HEK293 (cell line): ENCODE measurements at regions not wholly inside any gene's neighbourhood (a gene's known extent, or its start where the extent isn't known, plus 50 kb on each side); places are given as distances from the start of the nearest gene placed in this dataset.
A peak's percentile ranks its signal among the peaks of the same experiment; 100 is the strongest.

Source experiments
- CTCF ChIA-PET: fragments of 350-600 bp; formaldehyde crosslinking; extraction: SDS; loops from one replicate; lab custom pipeline; 2021; ENCODE audit warnings: antibody characterized with exemption; lab: Yijun Ruan, JAX
- POLR2A ChIA-PET: fragments of 300-600 bp; formaldehyde crosslinking; extraction: SDS; loops from one replicate; lab custom pipeline; 2020; ENCODE audit warnings: antibody characterized with exemption, inconsistent platforms; lab: Yijun Ruan, JAX
- H3K27ac ChIP-seq: fragments of 200-500 bp; sonication (Bioruptor generic); 2 replicates; pipeline ENCODE4 v1.5.1; 2014; ENCODE audit warnings: low read depth, low read length, control low read depth, inconsistent platforms; ENCODE audit errors: extremely low read depth
- H3K36me3 ChIP-seq, 2 experiments: fragments of 200-500 bp in 1 of 2; sonication (Bioruptor generic) in 1 of 2; 1 replicate in 1 of 2; 2 replicates in 1 of 2; pipeline ENCODE4 v1.5.1; 2014 to 2017; ENCODE audit warnings: inconsistent platforms in 2 of 2, low read length in 2 of 2; ENCODE audit not compliant: control insufficient read depth in 2 of 2, insufficient read depth in 1 of 2
- H3K4me1 ChIP-seq: fragments of 200-500 bp; sonication (Bioruptor generic); 2 replicates; pipeline ENCODE4 v1.5.1; 2014; ENCODE audit warnings: mild to moderate bottlenecking, low read length, inconsistent platforms; ENCODE audit not compliant: control insufficient read depth, insufficient read depth
- H3K4me3 ChIP-seq: 2 replicates; pipeline ENCODE4 v1.5.1; 2011; ENCODE audit warnings: low read depth, mild to moderate bottlenecking, control low read depth, low read length, moderate library complexity
- H3K9me3 ChIP-seq: fragments of 200-500 bp; sonication (Bioruptor generic); 2 replicates; pipeline ENCODE4 v1.5.1; 2014; ENCODE audit warnings: low read depth, low read length, inconsistent platforms; ENCODE audit not compliant: control insufficient read depth, insufficient read depth
- FEZF1 ChIP-seq: fragments of 450-650 bp; formaldehyde crosslinking; IDR thresholded peaks from 2 replicates; pipeline ENCODE4 v1.5.1; 2016; ENCODE audit warnings: missing biosample characterization, missing genetic modification characterization
- KLF1 ChIP-seq: fragments of 450-650 bp; formaldehyde crosslinking; IDR thresholded peaks from 2 replicates; pipeline ENCODE4 v1.5.1; 2016; ENCODE audit warnings: missing biosample characterization, missing genetic modification characterization
- KLF9 ChIP-seq: fragments of 450-650 bp; formaldehyde crosslinking; IDR thresholded peaks from 2 replicates; pipeline ENCODE4 v1.5.1; 2016; ENCODE audit warnings: missing biosample characterization, missing genetic modification characterization, low read depth
- OSR2 ChIP-seq: fragments of 450-650 bp; formaldehyde crosslinking; IDR thresholded peaks from 2 replicates; pipeline ENCODE4 v1.5.1; 2016; ENCODE audit warnings: missing biosample characterization, missing genetic modification characterization
- PRDM1 ChIP-seq: fragments of 450-650 bp; formaldehyde crosslinking; IDR thresholded peaks from 2 replicates; pipeline ENCODE4; 2016; ENCODE audit warnings: missing biosample characterization, missing genetic modification characterization
- PRDM6 ChIP-seq: fragments of 450-650 bp; formaldehyde crosslinking; IDR thresholded peaks from 2 replicates; pipeline ENCODE4 v1.5.1; 2017; ENCODE audit warnings: missing biosample characterization, missing genetic modification characterization
- SCRT2 ChIP-seq: fragments of 450-650 bp; formaldehyde crosslinking; IDR thresholded peaks from 2 replicates; pipeline ENCODE4 v1.5.1; 2016; ENCODE audit warnings: missing biosample characterization, missing genetic modification characterization
- TCF7L2 ChIP-seq: IDR thresholded peaks from 2 replicates; pipeline ENCODE4 v1.6.1; 2011; ENCODE audit warnings: low read depth, mild to moderate bottlenecking, inconsistent platforms, low read length, moderate library complexity, borderline replicate concordance
- TRIM28 ChIP-seq: IDR thresholded peaks from 2 replicates; pipeline ENCODE4 v1.6.1; 2011; ENCODE audit warnings: low read length, control low read depth, borderline replicate concordance
- ZBTB17 ChIP-seq: fragments of 450-650 bp; formaldehyde crosslinking; IDR thresholded peaks from 2 replicates; pipeline ENCODE4 v1.5.1; 2016; ENCODE audit warnings: missing biosample characterization, missing genetic modification characterization
- ZBTB20 ChIP-seq: fragments of 450-650 bp; formaldehyde crosslinking; IDR thresholded peaks from 2 replicates; pipeline ENCODE4 v1.5.1; 2016; ENCODE audit warnings: missing biosample characterization, missing genetic modification characterization
- ZNF10 ChIP-seq: fragments of 450-650 bp; formaldehyde crosslinking; IDR thresholded peaks from 2 replicates; pipeline ENCODE4 v1.5.1; 2017; ENCODE audit warnings: missing biosample characterization, missing genetic modification characterization
- ZNF133 ChIP-seq: fragments of 450-650 bp; formaldehyde crosslinking; IDR thresholded peaks from 2 replicates; pipeline ENCODE4 v1.5.1; 2016; ENCODE audit warnings: missing biosample characterization, missing genetic modification characterization
- ZNF18 ChIP-seq: fragments of 450-650 bp; formaldehyde crosslinking; IDR thresholded peaks from 2 replicates; pipeline ENCODE4 v1.5.1; 2016; ENCODE audit warnings: missing biosample characterization, missing genetic modification characterization
- ZNF311 ChIP-seq: fragments of 450-650 bp; formaldehyde crosslinking; IDR thresholded peaks from 2 replicates; pipeline ENCODE4 v1.5.1; 2017; ENCODE audit warnings: missing biosample characterization, missing genetic modification characterization, borderline replicate concordance
- ZNF335 ChIP-seq: fragments of 450-650 bp; formaldehyde crosslinking; conservative IDR thresholded peaks from 2 replicates; pipeline ENCODE4 v1.5.1; 2016; ENCODE audit warnings: missing biosample characterization, missing genetic modification characterization
- ZNF366 ChIP-seq: fragments of 450-650 bp; formaldehyde crosslinking; conservative IDR thresholded peaks from 2 replicates; pipeline ENCODE4 v1.5.1; 2016; ENCODE audit warnings: missing biosample characterization, missing genetic modification characterization
- ZNF548 ChIP-seq: fragments of 450-650 bp; formaldehyde crosslinking; IDR thresholded peaks from 2 replicates; pipeline ENCODE4 v1.5.1; 2016; ENCODE audit warnings: missing biosample characterization, missing genetic modification characterization
- ZNF560 ChIP-seq: fragments of 450-650 bp; formaldehyde crosslinking; IDR thresholded peaks from 2 replicates; pipeline ENCODE4 v1.5.1; 2017; ENCODE audit warnings: missing biosample characterization, missing genetic modification characterization, borderline replicate concordance
- ZNF692 ChIP-seq: fragments of 450-650 bp; formaldehyde crosslinking; IDR thresholded peaks from 2 replicates; pipeline ENCODE4 v1.5.1; 2016; ENCODE audit warnings: missing biosample characterization, missing genetic modification characterization
- ZSCAN16 ChIP-seq: fragments of 450-650 bp; formaldehyde crosslinking; IDR thresholded peaks from 2 replicates; pipeline ENCODE4 v1.5.1; 2016; ENCODE audit warnings: missing biosample characterization, missing genetic modification characterization
- ZSCAN23 ChIP-seq: fragments of 450-650 bp; formaldehyde crosslinking; IDR thresholded peaks from 2 replicates; pipeline ENCODE4 v1.5.1; 2016; ENCODE audit warnings: missing biosample characterization, missing genetic modification characterization

DNA sequence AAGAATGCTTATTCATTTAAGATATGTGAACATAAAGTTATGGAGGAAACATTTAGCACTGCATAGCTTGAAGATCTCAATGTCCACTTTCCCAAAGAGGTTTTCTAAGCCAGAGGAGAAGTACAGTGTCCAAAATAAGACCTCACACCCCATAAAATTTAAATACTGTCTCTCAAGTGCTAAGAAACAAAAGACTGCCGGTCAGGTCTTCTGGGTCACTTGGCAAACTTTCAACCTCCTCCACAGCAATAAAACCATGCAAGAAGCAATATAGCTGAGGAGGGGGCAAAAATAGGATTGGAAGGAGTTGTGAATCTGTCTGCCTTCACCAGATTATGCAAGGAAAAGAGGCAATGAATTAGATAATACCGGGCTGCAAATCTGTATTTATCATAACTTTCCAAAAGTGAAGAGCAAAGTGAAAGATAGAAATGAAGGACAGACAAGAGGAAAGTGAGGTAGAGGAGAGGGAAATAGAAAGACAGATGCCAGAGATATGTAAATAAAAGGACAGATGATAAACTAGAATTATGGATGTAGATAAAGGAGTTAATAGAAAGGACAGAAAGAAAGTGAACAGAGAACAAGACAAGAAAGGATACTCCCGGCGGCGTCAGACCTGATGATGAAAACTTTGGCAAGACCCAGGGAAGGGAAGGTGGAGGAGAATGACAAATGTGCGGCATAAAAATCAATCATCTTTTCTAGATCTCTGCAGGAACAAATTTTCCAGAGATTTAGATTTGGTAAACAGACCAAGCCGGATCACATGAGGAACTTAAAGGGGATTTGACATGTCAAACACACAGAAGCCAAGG is 152.7 kb upstream of the FAM241A start:
- no peak overlapping the region for H3K27ac ChIP-seq
- POLR2A ChIA-PET = no interaction called here
- H3K9me3 ChIP-seq = no peaks in the 10 kb centered on the region
- CTCF ChIA-PET = interaction anchor here (0.6 to 0.7 kb wide), 3 partner anchors 22 to 48 kb away, joined by 3 to 5 read pairs (median 4); no protein-coding TSS in a partner anchor
- H3K36me3 ChIP-seq = no peaks in the 10 kb centered on the region
- H3K4me3 ChIP-seq = no peak overlapping the region
- TF ChIP-seq ZBTB20 (tag by site-specific recombination) (peak; percentile 58), TCF7L2 (0 out of 2 replicates have a peak, but pooled peaks have one; percentile 13), ZNF560 (no peak), TRIM28 (no peak), FEZF1 (tag by site-specific recombination) (peak; percentile 39; the same call in 1 of the 2 replicates), SCRT2 (tag by site-specific recombination) (no peak), ZNF692 (tag by site-specific recombination) (no peak), PRDM1 (tag by site-specific recombination) (peak; percentile 98), KLF1 (tag by site-specific recombination) (no peak), ZNF18 (tag by site-specific recombination) (no peak), ZNF335 (tag by site-specific recombination) (0 out of 2 replicates have a peak, but pooled peaks have one; percentile 32), ZNF366 (peak; percentile 67), ZNF133 (tag by site-specific recombination) (no peak), ZNF548 (tag by site-specific recombination) (no peak), KLF9 (tag by site-specific recombination) (no peak), ZNF10 (tag by site-specific recombination) (no peak), ZSCAN16 (tag by site-specific recombination) (no peak), ZBTB17 (tag by site-specific recombination) (peak; percentile 85), ZNF311 (tag by site-specific recombination) (no peak)
- peaks cover 2% of the 10 kb centered on the region; the same call in 1 of the 2 replicates for H3K4me1 ChIP-seq

GRCh38 chr4:111994392-111994791 is 150.9 kb upstream of the FAM241A start:
- CTCF ChIA-PET = no interaction called here

More at GRCh38 chr4:111994392-111994791, 150.9 kb upstream of the FAM241A start:
- peak; percentile 82 for TF ChIP-seq PRDM6
- TF ChIP-seq OSR2 (tag by site-specific recombination) = peak; percentile 59; the same call in 1 of the 2 replicates
- TF ChIP-seq TCF7L2 = peak; percentile 58; the same call in 1 of the 2 replicates
- no peak for TF ChIP-seq ZSCAN23 (tag by site-specific recombination)
- TF ChIP-seq, all 188 proteins: peak for 3
- no peaks in the 10 kb centered on the region for H3K9me3 ChIP-seq
- peaks cover 2% of the 10 kb centered on the region; the same call in 1 of the 2 replicates for H3K4me1 ChIP-seq
- H3K27ac ChIP-seq = no peak overlapping the region
- H3K4me3 ChIP-seq = no peak overlapping the region
- H3K36me3 ChIP-seq = no peaks in the 10 kb centered on the region
- POLR2A ChIA-PET = no interaction called here
